Endodermal cell (in vitro differentiated cells): ENCODE measurements at regions not wholly inside any gene's neighbourhood (a gene's known extent, or its start where the extent isn't known, plus 50 kb on each side); places are given as distances from the start of the nearest gene placed in this dataset.

Source experiments
- DNase-seq: peaks from one replicate; pipeline ENCODE4 v3.0.0-alpha.2; 2017
- H3K27ac ChIP-seq: 2 replicates; pipeline ENCODE4 v1.5.1; 2013; ENCODE audit warnings: mild to moderate bottlenecking, low read depth, low read length, moderate library complexity
- H3K27me3 ChIP-seq: 2 replicates; pipeline ENCODE4 v1.6.1; 2013; ENCODE audit warnings: mild to moderate bottlenecking, low read length, moderate library complexity; ENCODE audit not compliant: insufficient read depth, control insufficient read depth, poor library complexity, severe bottlenecking
- H3K36me3 ChIP-seq: 2 replicates; pipeline ENCODE4 v1.7.0; 2013; ENCODE audit warnings: mild to moderate bottlenecking, low read length, moderate library complexity; ENCODE audit not compliant: control insufficient read depth, insufficient read depth
- H3K4me1 ChIP-seq: one replicate; pipeline ENCODE4 v1.7.0; 2013; ENCODE audit warnings: low read length; ENCODE audit not compliant: control insufficient read depth, insufficient read depth
- H3K4me3 ChIP-seq: 2 replicates; pipeline ENCODE4 v1.5.1; 2013; ENCODE audit warnings: mild to moderate bottlenecking, low read length, moderate library complexity
- H3K9ac ChIP-seq: 2 replicates; pipeline ENCODE4 v1.6.1; 2013; ENCODE audit warnings: mild to moderate bottlenecking, low read length, moderate library complexity; ENCODE audit not compliant: poor library complexity, severe bottlenecking; ENCODE audit errors: extremely low read depth
- H3K9me3 ChIP-seq: 2 replicates; pipeline ENCODE4 v1.6.1; 2013; ENCODE audit warnings: mild to moderate bottlenecking, low read length, moderate library complexity; ENCODE audit not compliant: control insufficient read depth
- H3K27ac Mint-ChIP-seq: 2 replicates; pipeline ENCODE4 v1.8.0; 2020; ENCODE audit warnings: mixed read lengths
- H3K27me3 Mint-ChIP-seq: 2 replicates; pipeline ENCODE4 v1.8.0; 2021; ENCODE audit warnings: mild to moderate bottlenecking, mixed read lengths; ENCODE audit not compliant: insufficient read depth
- H3K36me3 Mint-ChIP-seq: 2 replicates; pipeline ENCODE4 v1.8.0; 2020; ENCODE audit warnings: low read depth, mixed read lengths
- H3K4me1 Mint-ChIP-seq: 2 replicates; pipeline ENCODE4 v1.8.0; 2020; ENCODE audit warnings: mixed read lengths
- H3K4me3 Mint-ChIP-seq: 2 replicates; pipeline ENCODE4 v1.8.0; 2020; ENCODE audit warnings: mild to moderate bottlenecking, moderate library complexity, mixed read lengths
- H3K9me3 Mint-ChIP-seq: 2 replicates; pipeline ENCODE4 v1.8.0; 2020; ENCODE audit warnings: mild to moderate bottlenecking, mixed read lengths
- WGBS, 2 experiments: methylation state at CpG; one replicate each; pipeline versions ENCODE4 v1.1.5 to v1.1.7; 2013; ENCODE audit warnings: missing lambda C conversion rate in 2 of 2, mixed read lengths in 1 of 2; ENCODE audit not compliant: insufficient coverage in 1 of 2, insufficient read length in 1 of 2; 5-methylcytosine and 5-hydroxymethylcytosine counted together
- TF ChIP-seq, protein P1 (sequence below): fragments of 200-600 bp; sonication (generic); conservative IDR thresholded peaks from 2 replicates; pipeline ENCODE4 v1.5.0; 2021; ENCODE audit warnings: antibody characterized with exemption, mild to moderate bottlenecking

DNA sequence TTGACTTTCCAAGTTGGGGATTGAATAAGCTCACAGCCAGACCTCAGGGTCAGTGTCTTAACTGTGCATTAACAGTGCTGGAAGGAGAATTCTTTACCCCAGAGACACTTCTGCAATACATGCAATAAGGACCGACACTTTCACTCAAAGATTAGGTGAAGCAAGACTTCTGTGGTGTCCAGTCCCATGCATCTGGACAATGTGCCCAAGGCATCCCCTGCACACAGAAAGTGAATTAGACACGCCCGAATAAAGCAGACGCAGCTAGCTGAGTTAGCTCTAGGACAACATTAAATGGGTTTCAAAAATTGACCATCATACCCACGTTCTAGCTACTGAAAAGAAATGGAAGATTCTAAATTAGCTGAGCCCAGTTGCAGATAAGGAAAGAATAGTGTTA, 223.9 kb upstream of the NR2F2 start:
- no peaks in the 10 kb centered on the region for H3K9me3 ChIP-seq
- 94 to 100% methylated on average over 2 to 5 of the region's 5 CpGs for WGBS, 2 experiments
- TF ChIP-seq, protein P1, sequence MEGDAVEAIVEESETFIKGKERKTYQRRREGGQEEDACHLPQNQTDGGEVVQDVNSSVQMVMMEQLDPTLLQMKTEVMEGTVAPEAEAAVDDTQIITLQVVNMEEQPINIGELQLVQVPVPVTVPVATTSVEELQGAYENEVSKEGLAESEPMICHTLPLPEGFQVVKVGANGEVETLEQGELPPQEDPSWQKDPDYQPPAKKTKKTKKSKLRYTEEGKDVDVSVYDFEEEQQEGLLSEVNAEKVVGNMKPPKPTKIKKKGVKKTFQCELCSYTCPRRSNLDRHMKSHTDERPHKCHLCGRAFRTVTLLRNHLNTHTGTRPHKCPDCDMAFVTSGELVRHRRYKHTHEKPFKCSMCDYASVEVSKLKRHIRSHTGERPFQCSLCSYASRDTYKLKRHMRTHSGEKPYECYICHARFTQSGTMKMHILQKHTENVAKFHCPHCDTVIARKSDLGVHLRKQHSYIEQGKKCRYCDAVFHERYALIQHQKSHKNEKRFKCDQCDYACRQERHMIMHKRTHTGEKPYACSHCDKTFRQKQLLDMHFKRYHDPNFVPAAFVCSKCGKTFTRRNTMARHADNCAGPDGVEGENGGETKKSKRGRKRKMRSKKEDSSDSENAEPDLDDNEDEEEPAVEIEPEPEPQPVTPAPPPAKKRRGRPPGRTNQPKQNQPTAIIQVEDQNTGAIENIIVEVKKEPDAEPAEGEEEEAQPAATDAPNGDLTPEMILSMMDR = no peak

DNA sequence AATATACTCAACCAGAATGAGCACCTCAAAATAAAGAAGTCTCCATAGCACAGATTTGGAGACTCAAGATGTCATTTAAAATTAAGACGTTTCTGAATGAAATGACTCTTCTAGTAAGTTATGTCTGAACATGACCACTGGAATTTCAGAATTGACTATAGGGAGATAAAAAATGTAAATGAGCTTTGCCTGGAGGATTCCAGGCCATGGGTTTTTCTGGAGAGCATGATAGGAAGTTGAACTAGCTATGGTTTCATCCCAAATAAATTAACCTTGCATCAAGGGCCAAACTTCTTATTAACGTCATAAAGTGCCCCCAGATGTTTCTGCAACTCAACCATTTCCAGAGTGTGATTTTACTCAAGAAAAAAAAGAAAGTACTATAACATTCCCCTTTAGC, 222.6 kb upstream of the NR2F2 start:
- Mint-ChIP-seq H3K27me3 (peaks cover 53% of the 10 kb centered on the region), H3K36me3 (no peaks in the 10 kb centered on the region), H3K4me1 (peaks cover 8% of the 10 kb centered on the region), H3K9me3 (no peaks in the 10 kb centered on the region), H3K27ac (no peak overlapping the region), H3K4me3 (no peak overlapping the region)
- TF ChIP-seq, protein P1 = no peak
- 93 to 100% methylated on average over 1 to 2 of the region's 2 CpGs for WGBS, 2 experiments
- no peak for DNase-seq
- Histone ChIP-seq H3K36me3 (no peaks in the 10 kb centered on the region), H3K4me3 (no peak overlapping the region), H3K9me3 (no peaks in the 10 kb centered on the region), H3K9ac (no peak overlapping the region), H3K27ac (no peak overlapping the region), H3K27me3 (peaks cover 6% of the 10 kb centered on the region), H3K4me1 (peaks cover 4% of the 10 kb centered on the region)

More for the DNA sequence above, 223.9 kb upstream of the NR2F2 start:
- H3K27ac Mint-ChIP-seq = no peak overlapping the region
- peaks cover 51% of the 10 kb centered on the region for H3K27me3 Mint-ChIP-seq
- no peak overlapping the region for H3K9ac ChIP-seq
- H3K27ac ChIP-seq = no peak overlapping the region
- no peak overlapping the region for H3K4me3 ChIP-seq
- no peaks in the 10 kb centered on the region for H3K9me3 Mint-ChIP-seq
- no peaks in the 10 kb centered on the region for H3K36me3 Mint-ChIP-seq
- H3K36me3 ChIP-seq = no peaks in the 10 kb centered on the region
- H3K27me3 ChIP-seq = peaks cover 6% of the 10 kb centered on the region
- peaks cover 4% of the 10 kb centered on the region for H3K4me1 ChIP-seq
- H3K4me1 Mint-ChIP-seq = peaks cover 8% of the 10 kb centered on the region
- H3K4me3 Mint-ChIP-seq = no peak overlapping the region
- DNase-seq = no peak

DNA sequence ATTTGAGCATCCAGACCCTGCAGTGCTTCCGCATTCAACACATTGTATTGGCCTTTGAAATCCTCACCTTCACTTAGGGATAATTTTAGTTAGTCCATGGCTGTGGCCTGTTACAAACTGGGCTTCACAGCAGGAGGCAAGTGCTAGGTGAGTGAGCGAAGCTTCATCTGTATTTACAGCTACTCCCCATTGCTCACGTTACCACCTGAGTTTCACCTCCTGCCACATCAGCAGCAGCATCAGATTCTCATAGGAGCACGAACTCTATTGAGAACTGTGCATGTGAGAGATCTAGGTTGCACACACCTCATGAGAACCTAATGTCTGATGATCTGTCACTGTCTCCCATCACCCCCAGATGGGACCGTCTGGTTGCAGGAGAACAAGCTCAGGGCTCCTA, 222.1 kb upstream of the NR2F2 start:
- Mint-ChIP-seq H3K27ac (no peak overlapping the region), H3K4me3 (no peak overlapping the region), H3K4me1 (peaks cover 8% of the 10 kb centered on the region), H3K27me3 (peaks cover 52% of the 10 kb centered on the region), H3K36me3 (no peaks in the 10 kb centered on the region), H3K9me3 (no peaks in the 10 kb centered on the region)
- TF ChIP-seq, protein P1 = no peak
- H3K36me3 ChIP-seq = no peaks in the 10 kb centered on the region
- H3K9me3 ChIP-seq = no peaks in the 10 kb centered on the region
- H3K27me3 ChIP-seq = peaks cover 6% of the 10 kb centered on the region
- H3K4me3 ChIP-seq = no peak overlapping the region
- H3K4me1 ChIP-seq = peaks cover 4% of the 10 kb centered on the region
- DNase-seq = no peak
- WGBS, 2 experiments = 90% methylated on average over 2 to 4 of the region's 5 CpGs
- H3K9ac ChIP-seq = no peak overlapping the region
- no peak overlapping the region for H3K27ac ChIP-seq
